Spleen (tissue), 11 donors: ENCODE measurements at regions not wholly inside any gene's neighbourhood (a gene's known extent, or its start where the extent isn't known, plus 50 kb on each side); places are given as distances from the start of the nearest gene placed in this dataset.

Experiments
- DNase-seq: peaks from one replicate; pipeline ENCODE4 v3.0.0-alpha.2; 2020
- H3K27ac ChIP-seq, 8 donors: fragments of 200-600 bp; sonication (generic) in 7 of 8; 1 replicate in 4 of 8; 2 replicates in 4 of 8; pipeline versions ENCODE4 v1.5.0 to v1.8.0; 2016 to 2021; ENCODE audit warnings: inconsistent platforms in 4 of 8, mild to moderate bottlenecking in 4 of 8, moderate library complexity in 1 of 8
- H3K27me3 ChIP-seq, 7 donors: fragments of 200-600 bp; sonication (generic) in 6 of 7; replicated peaks in 1 of 7; 1 replicate in 4 of 7; 2 replicates in 3 of 7; pipeline versions ENCODE4 v1.5.0 to v1.8.0; 2016 to 2021; ENCODE audit warnings: inconsistent platforms in 3 of 7, mild to moderate bottlenecking in 1 of 7
- H3K36me3 ChIP-seq, 6 donors: fragments of 200-600 bp; sonication (generic) in 5 of 6; 1 replicate in 4 of 6; 2 replicates in 2 of 6; pipeline versions ENCODE4 v1.5.0 to v1.8.0; 2016 to 2021; ENCODE audit warnings: inconsistent platforms in 2 of 6
- H3K4me1 ChIP-seq, 6 donors: fragments of 200-600 bp; sonication (generic) in 5 of 6; 1 replicate in 3 of 6; 2 replicates in 3 of 6; pipeline versions ENCODE4 v1.5.0 to v1.8.0; 2016 to 2021; ENCODE audit warnings: inconsistent platforms in 3 of 6
- H3K4me3 ChIP-seq, 8 donors: fragments of 200-600 bp; sonication (generic) in 7 of 8; 1 replicate in 4 of 8; 2 replicates in 4 of 8; pipeline versions ENCODE4 v1.5.0 to v1.8.0; 2016 to 2021; ENCODE audit warnings: inconsistent platforms in 4 of 8, mild to moderate bottlenecking in 4 of 8, moderate library complexity in 2 of 8
- H3K9me3 ChIP-seq, 8 donors: fragments of 200-600 bp; sonication (generic) in 7 of 8; 1 replicate in 4 of 8; 2 replicates in 4 of 8; pipeline versions ENCODE4 v1.5.0 to v1.8.0; 2016 to 2021; ENCODE audit warnings: inconsistent platforms in 4 of 8
- POLR2A ChIP-seq, 3 donors: fragments of 450-650 bp; IDR thresholded peaks; one replicate each; pipeline ENCODE4 v1.5.1; 2017; ENCODE audit warnings: antibody characterized with exemption in 3 of 3, mild to moderate bottlenecking in 1 of 3
- POLR2AphosphoS5 ChIP-seq, 3 donors: sonication (generic); formaldehyde crosslinking; IDR thresholded peaks; one replicate each; pipeline ENCODE4 v1.5.1; 2017; ENCODE audit warnings: antibody characterized with exemption in 3 of 3
- WGBS, 5 donors: extraction: QIAGEN DNeasy Blood & Tissue Kit in 3 of 5; methylation state at CpG; one replicate each; pipeline versions ENCODE4 v1.1.5 to v1.1.7; 2013 to 2018; 5-methylcytosine and 5-hydroxymethylcytosine counted together
- intact Hi-C: fragments of 100-400 bp; cut with DNase I; formaldehyde crosslinking; loops from one replicate; pipeline ENCODE4 v1.15.0; 2023; ENCODE audit warnings: low total_unique reads
- TF ChIP-seq, protein P1 (sequence below), 11 experiments: fragments of 200-600 bp in 7 of 11; fragments of 450-650 bp in 4 of 11; sonication (generic) in 4 of 11; IDR thresholded peaks in 8 of 11; conservative IDR thresholded peaks in 3 of 11; 1 replicate in 7 of 11; 2 replicates in 4 of 11; pipeline versions ENCODE4 v1.4.0 to v1.8.0; 2016 to 2021; ENCODE audit warnings: antibody characterized with exemption in 11 of 11, inconsistent platforms in 4 of 11, mild to moderate bottlenecking in 1 of 11
- donor health status: healthy with polysubstance abuse.
- donor health status: DM: no; HTN: no; CAD: no; lungs with moderate emphysema.
- donor health status: DM: no; HTN: no; CAD: no.
- donor health status: Bipolar disorder and iron deficiency.
- donor health status: healthy.
- donor health status: DM: no; HTN: no; CAD: no.
- donor health status: DM: yes; HTN: yes; CAD: no.

DNA sequence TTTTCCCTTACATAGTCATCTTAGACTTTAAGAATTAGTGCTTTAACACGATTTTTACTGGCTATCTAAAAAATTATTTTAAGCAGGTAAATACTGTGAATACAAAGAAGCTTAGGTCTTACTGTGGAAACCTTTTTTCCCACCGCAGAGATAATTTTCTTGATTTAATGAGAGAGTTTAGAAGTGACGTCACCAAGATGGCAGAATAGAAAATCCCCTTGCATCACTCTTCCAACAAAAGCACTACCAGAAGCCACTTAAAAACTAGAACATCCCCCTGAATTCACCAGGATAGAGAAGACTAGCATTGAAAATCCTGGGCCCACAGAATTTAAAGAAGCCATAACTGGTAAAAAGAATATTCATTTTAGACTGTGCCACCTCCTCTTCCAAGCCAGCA lies 375.4 kb upstream of the PTCHD4 start:
- TF ChIP-seq POLR2A (IDR thresholded peaks at IDR 0.05): no peak
- no peak for TF ChIP-seq POLR2AphosphoS5 (IDR thresholded peaks at IDR 0.05)
- TF ChIP-seq, protein P1, sequence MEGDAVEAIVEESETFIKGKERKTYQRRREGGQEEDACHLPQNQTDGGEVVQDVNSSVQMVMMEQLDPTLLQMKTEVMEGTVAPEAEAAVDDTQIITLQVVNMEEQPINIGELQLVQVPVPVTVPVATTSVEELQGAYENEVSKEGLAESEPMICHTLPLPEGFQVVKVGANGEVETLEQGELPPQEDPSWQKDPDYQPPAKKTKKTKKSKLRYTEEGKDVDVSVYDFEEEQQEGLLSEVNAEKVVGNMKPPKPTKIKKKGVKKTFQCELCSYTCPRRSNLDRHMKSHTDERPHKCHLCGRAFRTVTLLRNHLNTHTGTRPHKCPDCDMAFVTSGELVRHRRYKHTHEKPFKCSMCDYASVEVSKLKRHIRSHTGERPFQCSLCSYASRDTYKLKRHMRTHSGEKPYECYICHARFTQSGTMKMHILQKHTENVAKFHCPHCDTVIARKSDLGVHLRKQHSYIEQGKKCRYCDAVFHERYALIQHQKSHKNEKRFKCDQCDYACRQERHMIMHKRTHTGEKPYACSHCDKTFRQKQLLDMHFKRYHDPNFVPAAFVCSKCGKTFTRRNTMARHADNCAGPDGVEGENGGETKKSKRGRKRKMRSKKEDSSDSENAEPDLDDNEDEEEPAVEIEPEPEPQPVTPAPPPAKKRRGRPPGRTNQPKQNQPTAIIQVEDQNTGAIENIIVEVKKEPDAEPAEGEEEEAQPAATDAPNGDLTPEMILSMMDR (IDR thresholded peaks at IDR 0.05 in 8 of 11, conservative IDR thresholded peaks at IDR 0.05 in 3 of 11): no peak
- no peaks in the 10 kb centered on the region for H3K4me1 ChIP-seq
- intact Hi-C loops: no loop called here
- no peak for DNase-seq
- H3K9me3 ChIP-seq: peaks cover 0 to 4% (median 0%) of the 10 kb centered on the region in 8 donors
- no peak overlapping the region for H3K27ac ChIP-seq
- no peaks in the 10 kb centered on the region for H3K36me3 ChIP-seq
- no peaks in the 10 kb centered on the region for H3K27me3 ChIP-seq
- no peak overlapping the region for H3K4me3 ChIP-seq
- 59 to 77% (median 66%) methylated on average over 3 of the region's 3 CpGs for WGBS, 5 donors

DNA sequence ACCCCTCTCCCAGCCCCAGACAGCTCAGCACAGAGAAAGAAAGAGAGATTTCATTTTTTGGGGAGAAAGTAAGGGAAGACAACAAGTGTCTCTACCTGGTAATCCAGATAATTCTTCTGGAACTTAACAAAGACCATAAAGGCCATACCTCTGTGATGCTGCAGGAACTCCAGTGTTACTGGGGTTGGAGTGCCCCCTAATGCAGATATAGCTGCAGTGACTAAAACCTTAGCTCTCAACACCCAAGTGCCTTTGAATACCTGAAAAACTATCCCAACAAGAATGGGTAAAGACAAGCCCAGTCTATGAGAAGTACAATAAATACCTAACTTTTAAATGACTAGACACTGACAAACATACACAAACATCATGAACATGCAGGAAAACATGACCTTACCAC lies 365.3 kb upstream of the PTCHD4 start:
- Histone ChIP-seq H3K4me3 (no peak overlapping the region), H3K9me3 (no peaks in the 10 kb centered on the region), H3K27ac (no peak overlapping the region), H3K27me3 (no peaks in the 10 kb centered on the region), H3K36me3 (no peaks in the 10 kb centered on the region), H3K4me1 (no peaks in the 10 kb centered on the region)
- no peak for TF ChIP-seq POLR2A (IDR thresholded peaks at IDR 0.05)
- TF ChIP-seq, protein P1 (IDR thresholded peaks at IDR 0.05 in 8 of 11, conservative IDR thresholded peaks at IDR 0.05 in 3 of 11): no peak
- no peak for TF ChIP-seq POLR2AphosphoS5 (IDR thresholded peaks at IDR 0.05)
- DNase-seq: no peak
- intact Hi-C loops: no loop called here

DNA sequence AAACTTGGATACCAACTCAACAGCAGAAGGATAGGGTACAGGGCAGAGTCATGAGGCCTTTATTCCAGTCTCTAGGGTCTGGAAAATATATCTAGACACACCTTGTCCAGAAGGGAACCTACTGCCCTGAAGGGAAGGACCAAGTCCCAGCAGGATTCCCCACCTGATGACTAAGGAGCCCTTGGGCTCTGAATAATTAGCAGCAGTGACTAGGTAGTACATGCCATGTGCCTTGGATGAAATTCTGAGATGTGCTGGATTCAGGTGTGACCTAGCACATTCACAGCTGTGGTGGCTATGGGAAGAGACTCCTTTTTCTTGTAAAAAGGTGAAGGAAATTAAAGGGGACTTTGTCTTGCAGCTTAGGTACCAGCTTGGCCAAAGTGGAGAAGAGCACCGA lies 364.3 kb upstream of the PTCHD4 start:
- TF ChIP-seq POLR2A (IDR thresholded peaks at IDR 0.05) (no peak), POLR2AphosphoS5 (IDR thresholded peaks at IDR 0.05) (no peak)
- TF ChIP-seq, protein P1 (IDR thresholded peaks at IDR 0.05 in 8 of 11, conservative IDR thresholded peaks at IDR 0.05 in 3 of 11): no peak
- DNase-seq: no peak
- no peaks in the 10 kb centered on the region for H3K4me1 ChIP-seq
- intact Hi-C loops: no loop called here
- H3K27me3 ChIP-seq: no peaks in the 10 kb centered on the region
- no peaks in the 10 kb centered on the region for H3K9me3 ChIP-seq
- no peak overlapping the region for H3K27ac ChIP-seq
- H3K36me3 ChIP-seq: no peaks in the 10 kb centered on the region
- WGBS, 5 donors: 82 to 100% (median 93%) methylated on average over 1 of the region's 1 CpG
- no peak overlapping the region for H3K4me3 ChIP-seq

DNA sequence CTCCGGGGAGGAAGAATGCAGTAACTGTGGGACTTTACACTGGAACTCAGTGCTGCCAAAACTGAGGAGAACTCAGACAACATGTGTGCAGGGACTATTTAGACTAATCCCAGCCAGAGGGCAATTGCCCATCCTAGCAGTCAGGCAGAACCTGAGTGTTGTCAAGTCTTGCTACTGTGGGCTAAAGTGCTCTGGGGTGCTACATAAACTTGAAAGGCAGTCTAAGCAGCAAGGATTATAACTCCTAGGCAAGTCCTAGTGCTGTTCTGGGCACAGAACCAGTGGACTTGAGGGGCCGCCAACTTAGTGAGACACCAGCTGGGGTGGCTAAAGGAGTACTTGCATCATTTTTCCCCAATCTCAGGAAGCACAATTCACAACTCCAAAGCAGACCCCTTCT lies 363.8 kb upstream of the PTCHD4 start:
- intact Hi-C loops: no loop called here
- WGBS, 5 donors: 79 to 98% (median 92%) methylated on average over 2 of the region's 2 CpGs

More for the DNA sequence above, 363.8 kb upstream of the PTCHD4 start:
- TF ChIP-seq, protein P1 (IDR thresholded peaks at IDR 0.05 in 8 of 11, conservative IDR thresholded peaks at IDR 0.05 in 3 of 11): no peak
- no peak overlapping the region for H3K4me3 ChIP-seq
- no peaks in the 10 kb centered on the region for H3K4me1 ChIP-seq
- no peaks in the 10 kb centered on the region for H3K27me3 ChIP-seq
- no peaks in the 10 kb centered on the region for H3K36me3 ChIP-seq
- no peak for DNase-seq
- no peaks in the 10 kb centered on the region for H3K9me3 ChIP-seq
- H3K27ac ChIP-seq: no peak overlapping the region
